Mesothelial cell of epicardium (in vitro differentiated cells): ENCODE measurements at regions not wholly inside any gene's neighbourhood (a gene's known extent, or its start where the extent isn't known, plus 50 kb on each side); places are given as distances from the start of the nearest gene placed in this dataset.

Experiments used
- DNase-seq, 2 experiments: peaks; one replicate each; pipeline ENCODE4 v3.0.0; 2021; ENCODE audit warnings: low spot score in 2 of 2; ENCODE audit not compliant: unreplicated experiment in 2 of 2
- H3K27ac Mint-ChIP-seq: 2 replicates; pipeline ENCODE4 v1.8.0; 2021; ENCODE audit warnings: mixed read lengths
- H3K27me3 Mint-ChIP-seq: 2 replicates; pipeline ENCODE4 v1.8.0; 2021; ENCODE audit warnings: low read depth, mixed read lengths
- H3K36me3 Mint-ChIP-seq: 2 replicates; pipeline ENCODE4 v1.8.0; 2021; ENCODE audit warnings: mixed read lengths
- H3K4me1 Mint-ChIP-seq: 2 replicates; pipeline ENCODE4 v1.8.0; 2021; ENCODE audit warnings: mixed read lengths
- H3K4me3 Mint-ChIP-seq: 2 replicates; pipeline ENCODE4 v1.8.0; 2021; ENCODE audit warnings: mild to moderate bottlenecking, moderate library complexity, mixed read lengths
- H3K9me3 Mint-ChIP-seq: 2 replicates; pipeline ENCODE4 v1.8.0; 2021; ENCODE audit warnings: mixed read lengths
- TF ChIP-seq, protein P1 (sequence below): fragments of 200-600 bp; sonication (generic); IDR thresholded peaks from one replicate; pipeline ENCODE4 v1.5.0; 2021; ENCODE audit warnings: antibody characterized with exemption; ENCODE audit not compliant: unreplicated experiment

GRCh38 chr2:236665572-236666118, 96.0 kb downstream of the ACKR3 start:
- Mint-ChIP-seq H3K27ac (no peak overlapping the region), H3K27me3 (no peaks in the 10 kb centered on the region), H3K4me1 (peaks cover 36% of the 10 kb centered on the region), H3K4me3 (no peak overlapping the region), H3K9me3 (peaks cover 9% of the 10 kb centered on the region), H3K36me3 (no peaks in the 10 kb centered on the region)
- DNase-seq: no peak
- TF ChIP-seq, protein P1, sequence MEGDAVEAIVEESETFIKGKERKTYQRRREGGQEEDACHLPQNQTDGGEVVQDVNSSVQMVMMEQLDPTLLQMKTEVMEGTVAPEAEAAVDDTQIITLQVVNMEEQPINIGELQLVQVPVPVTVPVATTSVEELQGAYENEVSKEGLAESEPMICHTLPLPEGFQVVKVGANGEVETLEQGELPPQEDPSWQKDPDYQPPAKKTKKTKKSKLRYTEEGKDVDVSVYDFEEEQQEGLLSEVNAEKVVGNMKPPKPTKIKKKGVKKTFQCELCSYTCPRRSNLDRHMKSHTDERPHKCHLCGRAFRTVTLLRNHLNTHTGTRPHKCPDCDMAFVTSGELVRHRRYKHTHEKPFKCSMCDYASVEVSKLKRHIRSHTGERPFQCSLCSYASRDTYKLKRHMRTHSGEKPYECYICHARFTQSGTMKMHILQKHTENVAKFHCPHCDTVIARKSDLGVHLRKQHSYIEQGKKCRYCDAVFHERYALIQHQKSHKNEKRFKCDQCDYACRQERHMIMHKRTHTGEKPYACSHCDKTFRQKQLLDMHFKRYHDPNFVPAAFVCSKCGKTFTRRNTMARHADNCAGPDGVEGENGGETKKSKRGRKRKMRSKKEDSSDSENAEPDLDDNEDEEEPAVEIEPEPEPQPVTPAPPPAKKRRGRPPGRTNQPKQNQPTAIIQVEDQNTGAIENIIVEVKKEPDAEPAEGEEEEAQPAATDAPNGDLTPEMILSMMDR: no peak

DNA sequence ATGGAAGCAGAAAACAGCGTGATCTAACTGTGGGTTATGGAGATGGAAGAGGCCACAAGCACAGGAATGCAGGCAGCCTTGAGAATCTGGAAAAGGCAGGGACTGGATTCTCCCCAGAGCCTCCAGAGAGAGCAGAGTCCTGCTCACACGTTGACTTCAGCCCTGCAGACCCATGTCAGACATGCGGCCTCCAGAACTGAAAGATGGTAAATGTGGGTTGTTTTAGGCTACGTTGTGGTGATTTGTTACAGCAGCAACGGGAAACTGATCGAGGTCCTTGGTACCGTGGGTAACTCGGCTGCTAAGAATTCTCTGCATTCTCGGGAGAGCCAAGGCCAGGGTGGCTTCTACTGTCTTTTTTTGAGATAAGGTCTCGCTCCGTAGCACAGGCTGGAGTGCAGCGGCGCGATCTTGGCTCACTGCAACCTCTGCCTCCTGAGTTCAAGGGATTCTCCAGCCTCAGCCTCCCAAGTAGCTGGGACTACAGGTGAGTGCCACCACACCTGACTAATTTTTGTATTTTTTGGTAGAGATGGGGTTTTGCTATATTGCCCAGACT, 97.1 kb downstream of the ACKR3 start:
- Mint-ChIP-seq H3K4me1 (peaks cover 25% of the 10 kb centered on the region), H3K4me3 (no peak overlapping the region), H3K9me3 (peaks cover 9% of the 10 kb centered on the region), H3K36me3 (no peaks in the 10 kb centered on the region), H3K27me3 (no peaks in the 10 kb centered on the region), H3K27ac (no peak overlapping the region)
- TF ChIP-seq, protein P1: no peak
- no peak for DNase-seq

DNA sequence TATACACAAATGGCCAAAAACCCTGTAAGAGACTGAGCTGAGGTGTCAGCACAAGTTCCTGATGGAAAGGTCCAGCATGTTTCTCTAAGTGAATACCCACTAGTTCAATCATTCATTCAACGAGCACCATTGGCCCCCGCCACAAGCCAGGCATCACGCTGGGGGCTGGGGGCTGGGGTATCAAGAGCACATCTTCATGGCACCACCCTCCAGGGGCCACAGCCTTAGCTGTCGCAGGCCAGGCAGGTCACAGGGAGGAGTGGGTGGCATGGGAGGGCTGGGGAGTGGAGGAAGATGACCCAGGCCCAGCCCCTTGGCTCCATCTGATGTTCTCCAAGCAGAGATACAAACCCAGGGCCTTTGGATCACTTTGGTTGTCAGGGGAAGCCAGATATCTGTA, 97.9 kb downstream of the ACKR3 start:
- H3K9me3 Mint-ChIP-seq: peaks cover 9% of the 10 kb centered on the region
- H3K27me3 Mint-ChIP-seq: no peaks in the 10 kb centered on the region
- H3K4me3 Mint-ChIP-seq: no peak overlapping the region
- H3K36me3 Mint-ChIP-seq: no peaks in the 10 kb centered on the region
- DNase-seq: no peak
- H3K4me1 Mint-ChIP-seq: peaks cover 17% of the 10 kb centered on the region
- TF ChIP-seq, protein P1: no peak
- H3K27ac Mint-ChIP-seq: no peak overlapping the region

DNA sequence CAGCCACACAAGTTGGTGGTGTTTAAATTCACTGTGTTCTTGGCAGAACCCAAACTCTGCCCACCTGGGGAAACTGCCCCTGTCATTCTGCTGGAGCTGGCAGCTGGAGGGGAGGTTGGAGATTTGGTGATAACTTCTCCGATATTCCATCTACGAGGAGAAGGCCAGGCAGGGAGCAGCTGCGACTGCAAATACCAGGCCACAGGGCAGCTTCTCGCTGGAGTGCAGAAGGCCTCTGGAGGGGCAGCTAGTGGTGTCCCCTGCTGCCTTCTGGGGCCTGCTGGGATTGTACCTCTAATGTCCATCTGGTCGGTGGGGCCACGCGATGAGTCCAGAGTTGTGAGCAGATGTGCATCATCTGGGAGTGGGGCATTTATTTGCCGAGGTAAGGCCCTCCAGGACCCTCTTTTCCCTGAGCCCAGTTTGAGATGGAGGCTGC, 98.9 kb downstream of the ACKR3 start:
- peaks cover 6% of the 10 kb centered on the region for H3K4me1 Mint-ChIP-seq
- H3K9me3 Mint-ChIP-seq: peaks cover 10% of the 10 kb centered on the region
- H3K4me3 Mint-ChIP-seq: no peak overlapping the region

DNA sequence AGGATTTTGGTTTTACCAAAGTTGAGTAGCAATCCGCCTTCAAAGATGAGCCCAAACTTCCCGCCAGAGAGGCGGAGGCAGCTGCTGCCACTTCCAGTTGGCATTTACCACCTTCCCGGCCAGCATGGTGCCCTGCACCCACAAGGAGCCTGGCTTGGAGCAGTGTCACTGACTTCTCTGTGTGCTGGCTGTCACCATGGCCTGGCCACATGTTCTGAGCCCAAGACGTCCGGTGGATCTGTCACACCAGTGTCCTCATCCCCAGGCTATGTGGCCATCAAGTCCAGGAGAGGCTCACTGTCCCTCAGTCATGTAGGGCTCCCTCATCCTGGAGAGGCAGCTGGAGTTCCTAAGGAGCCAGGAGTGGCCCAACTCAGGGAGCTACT, 100.6 kb downstream of the ACKR3 start:
- Mint-ChIP-seq H3K27me3 (no peaks in the 10 kb centered on the region), H3K4me3 (no peak overlapping the region), H3K36me3 (peaks cover 2% of the 10 kb centered on the region), H3K27ac (no peak overlapping the region), H3K9me3 (peaks cover 13% of the 10 kb centered on the region), H3K4me1 (peaks cover 3% of the 10 kb centered on the region)
- DNase-seq: peak in 1 of 2 experiments; percentile 31
- TF ChIP-seq, protein P1: no peak

More for the DNA sequence above, 98.9 kb downstream of the ACKR3 start:
- no peaks in the 10 kb centered on the region for H3K27me3 Mint-ChIP-seq
- TF ChIP-seq, protein P1: no peak
- H3K27ac Mint-ChIP-seq: no peak overlapping the region
- peak in 1 of 2 experiments; percentile 36 for DNase-seq
- H3K36me3 Mint-ChIP-seq: no peaks in the 10 kb centered on the region
